Natural killer cell (primary cell): ENCODE measurements at regions not wholly inside any gene's neighbourhood (a gene's known extent, or its start where the extent isn't known, plus 50 kb on each side); places are given as distances from the start of the nearest gene placed in this dataset.
A peak's percentile ranks its signal among the peaks of the same experiment; 100 is the strongest.

Source experiments
- ATAC-seq, 3 donors: fragments of 150-1000 bp in 2 of 3; fragments of 200-7000 bp in 1 of 3; cut with Tn5 transposase; 1 replicate in 1 of 3; 2 replicates in 2 of 3; pipeline ENCODE4 v1.10.0; 2021; ENCODE audit warnings: mild to moderate bottlenecking in 2 of 3, moderate library complexity in 2 of 3
- DNase-seq, 2 donors: peaks; one replicate each; pipeline versions ENCODE4 v3.0.0 to v3.0.0-alpha.2; 2013 to 2021; ENCODE audit warnings: mixed read lengths in 1 of 2
- H3K27ac ChIP-seq: one replicate; pipeline ENCODE4 v1.5.1; 2013; ENCODE audit warnings: mild to moderate bottlenecking, low read length
- H3K27me3 ChIP-seq: one replicate; pipeline ENCODE4 v1.6.1; 2013; ENCODE audit warnings: low read length; ENCODE audit not compliant: control insufficient read depth, insufficient read depth
- H3K36me3 ChIP-seq: one replicate; pipeline ENCODE4 v1.6.1; 2013; ENCODE audit warnings: low read length; ENCODE audit not compliant: control insufficient read depth, insufficient read depth
- H3K4me1 ChIP-seq: one replicate; pipeline ENCODE4 v1.6.1; 2013; ENCODE audit warnings: low read length; ENCODE audit not compliant: control insufficient read depth, insufficient read depth
- H3K4me3 ChIP-seq: one replicate; pipeline ENCODE4 v1.5.1; 2013; ENCODE audit warnings: low read length
- H3K9me3 ChIP-seq: one replicate; pipeline ENCODE4 v1.6.1; 2013; ENCODE audit warnings: low read length; ENCODE audit not compliant: control insufficient read depth, insufficient read depth
- H3K27ac Mint-ChIP-seq, 2 donors: one replicate each; pipeline ENCODE4 v1.8.0; 2022; ENCODE audit warnings: mild to moderate bottlenecking in 2 of 2, mixed read lengths in 2 of 2, moderate library complexity in 1 of 2
- H3K27me3 Mint-ChIP-seq, 2 donors: one replicate each; pipeline ENCODE4 v1.8.0; 2022; ENCODE audit warnings: low read depth in 2 of 2, mixed read lengths in 2 of 2
- H3K36me3 Mint-ChIP-seq: one replicate; pipeline ENCODE4 v1.8.0; 2022; ENCODE audit warnings: mixed read lengths
- H3K4me1 Mint-ChIP-seq, 2 donors: one replicate each; pipeline ENCODE4 v1.8.0; 2022; ENCODE audit warnings: mixed read lengths in 2 of 2
- H3K4me3 Mint-ChIP-seq: one replicate; pipeline ENCODE4 v1.8.0; 2022; ENCODE audit warnings: mild to moderate bottlenecking, moderate library complexity, mixed read lengths
- H3K9me3 Mint-ChIP-seq, 2 donors: one replicate each; pipeline ENCODE4 v1.8.0; 2022; ENCODE audit warnings: mixed read lengths in 2 of 2
- WGBS: methylation state at CpG from one replicate; pipeline ENCODE4 v1.1.7; 2013; ENCODE audit warnings: missing lambda C conversion rate; ENCODE audit not compliant: insufficient coverage; 5-methylcytosine and 5-hydroxymethylcytosine counted together
- intact Hi-C: fragments of 100-400 bp; cut with micrococcal nuclease; formaldehyde crosslinking; loops from one replicate; pipeline ENCODE4 v1.14.2; 2022
- TF ChIP-seq, protein P1 (sequence below): fragments of 200-600 bp; IDR thresholded peaks from one replicate; pipeline ENCODE4 v1.8.0; 2022; ENCODE audit warnings: antibody characterized with exemption

DNA sequence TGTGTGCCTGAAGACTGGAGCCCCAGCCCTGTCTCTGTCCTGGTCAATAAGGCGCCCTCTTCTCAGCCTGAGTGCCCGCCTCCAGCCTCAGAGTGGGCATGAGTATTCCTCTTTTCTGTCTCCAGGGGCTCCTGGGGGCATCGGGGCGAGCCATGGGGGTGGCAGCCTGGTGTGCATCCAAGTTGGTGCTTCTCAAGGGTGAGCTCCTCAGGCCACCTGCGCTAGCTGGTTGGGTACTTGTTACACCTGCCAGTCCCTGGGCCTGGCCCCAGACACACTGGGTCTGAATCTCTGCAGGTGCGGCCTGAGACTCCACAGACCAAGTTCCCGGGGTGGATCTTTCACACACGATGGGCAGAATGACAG lies 168.6 kb upstream of the B3GAT1 start:
- no peak overlapping the region for H3K27ac ChIP-seq
- ATAC-seq (no peak), DNase-seq (no peak)
- TF ChIP-seq, protein P1, sequence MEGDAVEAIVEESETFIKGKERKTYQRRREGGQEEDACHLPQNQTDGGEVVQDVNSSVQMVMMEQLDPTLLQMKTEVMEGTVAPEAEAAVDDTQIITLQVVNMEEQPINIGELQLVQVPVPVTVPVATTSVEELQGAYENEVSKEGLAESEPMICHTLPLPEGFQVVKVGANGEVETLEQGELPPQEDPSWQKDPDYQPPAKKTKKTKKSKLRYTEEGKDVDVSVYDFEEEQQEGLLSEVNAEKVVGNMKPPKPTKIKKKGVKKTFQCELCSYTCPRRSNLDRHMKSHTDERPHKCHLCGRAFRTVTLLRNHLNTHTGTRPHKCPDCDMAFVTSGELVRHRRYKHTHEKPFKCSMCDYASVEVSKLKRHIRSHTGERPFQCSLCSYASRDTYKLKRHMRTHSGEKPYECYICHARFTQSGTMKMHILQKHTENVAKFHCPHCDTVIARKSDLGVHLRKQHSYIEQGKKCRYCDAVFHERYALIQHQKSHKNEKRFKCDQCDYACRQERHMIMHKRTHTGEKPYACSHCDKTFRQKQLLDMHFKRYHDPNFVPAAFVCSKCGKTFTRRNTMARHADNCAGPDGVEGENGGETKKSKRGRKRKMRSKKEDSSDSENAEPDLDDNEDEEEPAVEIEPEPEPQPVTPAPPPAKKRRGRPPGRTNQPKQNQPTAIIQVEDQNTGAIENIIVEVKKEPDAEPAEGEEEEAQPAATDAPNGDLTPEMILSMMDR, result no peak
- no peaks in the 10 kb centered on the region for H3K27me3 ChIP-seq
- H3K27ac Mint-ChIP-seq, result peak overlapping the region in 1 of 2 donors; percentile 69
- H3K27me3 Mint-ChIP-seq, result peaks cover 5 to 15% of the 10 kb centered on the region in 2 donors
- no peaks in the 10 kb centered on the region for H3K9me3 Mint-ChIP-seq
- intact Hi-C loops, result loop anchor here (10.0 kb wide), 1 partner anchor 356 kb away; the partner anchor contains the start of genes NCAPD3 and VPS26B
- peaks cover 44% of the 10 kb centered on the region for H3K4me1 ChIP-seq
- peaks cover 49 to 52% of the 10 kb centered on the region in 2 donors for H3K4me1 Mint-ChIP-seq
- H3K4me3 Mint-ChIP-seq, result no peak overlapping the region
- 92% methylated on average over 7 of the region's 8 CpGs for WGBS
- no peaks in the 10 kb centered on the region for H3K36me3 ChIP-seq
- no peaks in the 10 kb centered on the region for H3K9me3 ChIP-seq
- H3K4me3 ChIP-seq, result no peak overlapping the region
- no peaks in the 10 kb centered on the region for H3K36me3 Mint-ChIP-seq

DNA sequence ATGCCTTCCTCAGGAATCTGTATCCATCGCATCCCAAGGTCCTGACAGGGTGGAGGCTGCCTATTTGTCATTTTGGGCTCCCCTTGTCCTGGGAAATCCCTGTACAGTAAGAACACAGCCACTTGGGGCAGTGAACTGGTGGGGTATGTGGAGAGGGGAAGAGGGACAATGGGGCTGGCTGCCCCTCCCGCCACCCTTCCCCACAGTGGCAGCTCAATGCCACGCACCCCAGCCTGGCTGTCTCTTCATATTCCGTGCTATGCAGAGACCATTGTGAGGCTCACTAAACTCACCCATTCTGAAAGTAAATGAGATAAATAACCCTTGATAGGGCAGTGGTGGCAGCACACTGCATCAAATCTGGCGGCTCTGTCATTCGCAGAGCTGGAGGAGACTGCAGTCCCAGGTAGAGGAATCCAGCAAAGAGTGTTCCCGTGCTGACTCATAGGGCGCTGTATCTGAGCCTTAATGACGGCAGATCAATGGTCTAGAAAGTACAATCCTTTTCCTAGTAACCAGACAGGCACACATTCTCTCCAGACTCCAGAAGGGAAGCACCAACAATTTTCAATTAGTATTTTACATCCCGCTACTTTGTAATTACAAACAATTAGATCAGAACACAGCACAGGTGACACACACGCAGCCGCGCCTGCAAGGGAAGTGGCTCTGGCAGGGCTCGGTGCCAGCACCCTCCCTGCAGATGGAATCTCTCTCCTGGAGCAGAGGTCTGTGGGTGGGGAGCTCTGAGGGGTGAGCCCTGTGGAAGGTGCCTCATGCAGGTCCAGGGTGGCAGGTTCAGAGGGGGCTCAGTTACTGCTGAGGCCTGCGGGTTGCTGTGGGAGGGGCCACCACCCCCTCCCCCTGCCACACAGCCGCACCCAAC lies 167.9 kb upstream of the B3GAT1 start:
- Mint-ChIP-seq H3K36me3 (no peaks in the 10 kb centered on the region), H3K4me3 (no peak overlapping the region), H3K27ac (peak overlapping the region in 1 of 2 donors; percentile 69), H3K27me3 (peaks cover 5 to 10% of the 10 kb centered on the region in 2 donors), H3K4me1 (peaks cover 43 to 46% of the 10 kb centered on the region in 2 donors), H3K9me3 (no peaks in the 10 kb centered on the region)
- Histone ChIP-seq H3K27ac (no peak overlapping the region), H3K9me3 (no peaks in the 10 kb centered on the region), H3K36me3 (no peaks in the 10 kb centered on the region), H3K4me3 (no peak overlapping the region), H3K27me3 (no peaks in the 10 kb centered on the region), H3K4me1 (peaks cover 37% of the 10 kb centered on the region)
- TF ChIP-seq, protein P1, result no peak
- 71% methylated on average over 16 of the region's 16 CpGs for WGBS
- DNase-seq, result no peak
- no peak for ATAC-seq
- intact Hi-C loops, result loop anchor here (10.0 kb wide), 1 partner anchor 355 kb away; the partner anchor contains the start of genes NCAPD3 and VPS26B

DNA sequence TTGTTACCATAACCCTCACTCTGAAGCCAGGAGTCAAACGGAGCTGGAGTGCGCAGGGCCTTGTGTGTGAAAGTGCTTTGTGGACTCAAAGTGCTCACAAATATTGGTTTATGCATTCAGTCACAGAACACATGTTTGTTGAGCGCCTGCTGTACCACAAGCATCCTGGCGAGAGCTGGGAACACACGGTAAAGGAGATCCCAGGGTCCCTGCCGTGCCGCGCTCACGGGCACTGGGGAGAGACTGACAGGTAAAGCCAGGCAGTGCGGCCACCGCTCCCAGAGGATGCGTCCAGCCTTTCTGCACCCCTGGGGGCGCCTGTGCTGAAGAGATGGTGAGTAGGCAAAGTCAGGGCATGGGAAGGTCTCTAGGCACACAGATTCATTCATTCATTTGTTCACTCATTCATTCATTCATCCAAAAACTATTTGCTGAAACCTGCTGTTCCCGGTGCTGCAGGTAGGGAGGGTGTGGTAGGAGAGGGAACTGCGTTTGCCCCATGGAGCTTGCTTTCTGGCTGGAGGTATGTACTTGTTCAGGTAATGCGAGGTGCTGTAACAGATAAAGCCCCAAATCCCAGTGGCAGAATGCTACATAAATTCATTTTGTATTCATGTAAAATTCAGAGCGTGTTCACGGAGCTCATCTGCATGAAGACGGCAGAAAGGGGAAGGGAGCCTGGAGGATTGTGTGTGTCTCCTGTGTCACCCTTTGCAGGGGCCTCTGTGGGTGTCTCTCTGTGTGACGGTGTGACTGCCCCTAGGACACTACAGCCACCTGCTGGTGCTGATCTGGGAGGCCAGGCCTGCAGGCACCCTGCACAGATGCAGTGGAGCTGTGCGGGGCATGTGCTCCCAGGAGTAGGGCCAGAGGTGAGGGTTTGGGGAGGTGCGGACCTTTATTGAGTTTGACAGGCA lies 167.0 kb upstream of the B3GAT1 start:
- ATAC-seq (no peak), DNase-seq (peak in 1 of 2 donors; percentile 11)
- H3K36me3 ChIP-seq, result no peaks in the 10 kb centered on the region
- no peaks in the 10 kb centered on the region for H3K9me3 ChIP-seq
- H3K27me3 ChIP-seq, result no peaks in the 10 kb centered on the region
- no peaks in the 10 kb centered on the region for H3K36me3 Mint-ChIP-seq
- H3K27me3 Mint-ChIP-seq, result peaks cover 5 to 8% of the 10 kb centered on the region in 2 donors
- no peaks in the 10 kb centered on the region for H3K9me3 Mint-ChIP-seq
- intact Hi-C loops, result no loop called here
- H3K27ac ChIP-seq, result no peak overlapping the region
- no peak overlapping the region for H3K4me3 Mint-ChIP-seq
- peaks cover 28% of the 10 kb centered on the region for H3K4me1 ChIP-seq
- TF ChIP-seq, protein P1, result no peak
- WGBS, result 90% methylated on average over 22 of the region's 22 CpGs
- H3K4me1 Mint-ChIP-seq, result peaks cover 34 to 37% of the 10 kb centered on the region in 2 donors
- no peak overlapping the region for H3K4me3 ChIP-seq
- no peak overlapping the region for H3K27ac Mint-ChIP-seq
